Endothelial cell of umbilical vein (primary cell): ENCODE measurements at regions not wholly inside any gene's neighbourhood (a gene's known extent, or its start where the extent isn't known, plus 50 kb on each side); places are given as distances from the start of the nearest gene placed in this dataset.

Experiments
- BruUV-seq: library from RNA; stranded (reverse); fragments of 400-500 nt; replicated peaks from 2 replicates; lab custom pipeline; 2021; lab: Mats Ljungman, UMichigan
- CTCF ChIA-PET: fragments of 300-600, 350-600 bp; sonication (Branson Sonifier 250); formaldehyde crosslinking; loops from one replicate; lab custom pipeline; 2021; ENCODE audit warnings: antibody characterized with exemption, inconsistent platforms; lab: Charles Lee
- POLR2A ChIA-PET: fragments of 300-600, 350-600 bp; sonication (Branson Sonifier 250); formaldehyde crosslinking; loops from one replicate; lab custom pipeline; 2021; ENCODE audit warnings: antibody characterized with exemption, inconsistent platforms; lab: Charles Lee
- DNase-seq: peaks from one replicate; pipeline ENCODE4 v3.0.0-alpha.2; 2011; ENCODE audit warnings: low read depth, low spot score
- FAIRE-seq: peaks from 2 replicates; lab custom pipeline; 2011; peaks lifted over from hg19 to GRCh38; lab: Jason Lieb, UNC
- H2AFZ ChIP-seq: 2 replicates; pipeline ENCODE4 v1.6.0; 2012; ENCODE audit warnings: low read depth, low read length, control low read depth, inconsistent platforms
- H3K27ac ChIP-seq: 2 replicates; pipeline ENCODE4 v1.5.1; 2011; ENCODE audit warnings: low read depth, mild to moderate bottlenecking, control low read depth, low read length, moderate library complexity; ENCODE audit not compliant: insufficient read depth
- H3K27me3 ChIP-seq, 2 experiments: 2 replicates each; pipeline versions ENCODE4 v1.6.0 to v1.6.1; 2011; ENCODE audit warnings: low read length in 2 of 2, mixed read lengths in 1 of 2; ENCODE audit not compliant: control insufficient read depth in 2 of 2, insufficient read depth in 2 of 2
- H3K36me3 ChIP-seq, 2 experiments: 2 replicates in 1 of 2; 3 replicates in 1 of 2; pipeline ENCODE4 v1.5.1; 2011; ENCODE audit warnings: low read length in 2 of 2, mild to moderate bottlenecking in 1 of 2, moderate library complexity in 1 of 2; ENCODE audit not compliant: control insufficient read depth in 2 of 2, insufficient read depth in 2 of 2; ENCODE audit errors: extremely low read depth in 1 of 2
- H3K4me1 ChIP-seq: 3 replicates; pipeline ENCODE4 v1.5.1; 2011; ENCODE audit warnings: mild to moderate bottlenecking, low read length; ENCODE audit not compliant: control insufficient read depth, insufficient read depth; ENCODE audit errors: extremely low read depth
- H3K4me2 ChIP-seq: 2 replicates; pipeline ENCODE4 v1.6.1; 2011; ENCODE audit warnings: low read length, control low read depth, mixed read lengths; ENCODE audit not compliant: insufficient read depth
- H3K4me3 ChIP-seq, 3 experiments: fragments of 200-600 bp in 1 of 3; sonication (generic), shearing (Covaris generic) in 1 of 3; replicated peaks in 1 of 3; 2 replicates each; pipeline ENCODE4 v1.5.1; 2011 to 2016; ENCODE audit warnings: control low read depth in 3 of 3, low read length in 3 of 3, mild to moderate bottlenecking in 2 of 3, inconsistent platforms in 1 of 3, low read depth in 1 of 3, moderate library complexity in 1 of 3; ENCODE audit not compliant: insufficient read depth in 1 of 3
- H3K79me2 ChIP-seq: 2 replicates; pipeline ENCODE4 v1.6.0; 2012; ENCODE audit warnings: low read length, inconsistent platforms; ENCODE audit not compliant: control insufficient read depth, insufficient read depth
- H3K9ac ChIP-seq: replicated peaks from 2 replicates; pipeline ENCODE3; 2011; ENCODE audit warnings: low read length, control low read depth; ENCODE audit not compliant: insufficient read depth; ENCODE audit errors: extremely low read depth
- H3K9me1 ChIP-seq: replicated peaks from 3 replicates; pipeline ENCODE4 v1.6.0; 2011; ENCODE audit warnings: mild to moderate bottlenecking, low read length; ENCODE audit not compliant: control insufficient read depth, insufficient read depth; ENCODE audit errors: extremely low read depth
- H3K9me3 ChIP-seq: replicated peaks from 2 replicates; pipeline ENCODE4 v1.5.1; 2012; ENCODE audit warnings: low read length, inconsistent platforms; ENCODE audit not compliant: control insufficient read depth, insufficient read depth
- H4K20me1 ChIP-seq: replicated peaks from 2 replicates; pipeline ENCODE3; 2011; ENCODE audit warnings: mild to moderate bottlenecking, low read length; ENCODE audit not compliant: control insufficient read depth, insufficient read depth; ENCODE audit errors: extremely low read depth
- CTCF ChIP-seq, 2 donors: IDR thresholded peaks; 1 replicate in 1 of 2; 2 replicates in 1 of 2; pipeline ENCODE4 v1.5.1; 2011; ENCODE audit warnings: low read length in 2 of 2, mild to moderate bottlenecking in 2 of 2, moderate library complexity in 2 of 2, control low read depth in 1 of 2, inconsistent platforms in 1 of 2, low read depth in 1 of 2; ENCODE audit not compliant: insufficient read depth in 1 of 2; ENCODE audit errors: extremely low read depth in 1 of 2
- EZH2 ChIP-seq: IDR thresholded peaks from 2 replicates; pipeline ENCODE4 v1.6.1; 2012; ENCODE audit warnings: borderline replicate concordance, low read depth, mild to moderate bottlenecking, moderate library complexity, low read length, inconsistent platforms; ENCODE audit not compliant: severe bottlenecking
- FOS ChIP-seq: IDR thresholded peaks from 2 replicates; pipeline ENCODE4 v1.6.1; 2011; ENCODE audit warnings: mild to moderate bottlenecking, low read length, moderate library complexity, borderline replicate concordance; ENCODE audit not compliant: insufficient read depth
- GATA2 ChIP-seq: IDR thresholded peaks from 2 replicates; pipeline ENCODE4 v1.7.0; 2011; ENCODE audit warnings: low read depth, mild to moderate bottlenecking, moderate library complexity, mixed read lengths, low read length; ENCODE audit not compliant: insufficient read length, insufficient read depth
- MAX ChIP-seq: IDR thresholded peaks from 2 replicates; pipeline ENCODE4 v1.6.1; 2011; ENCODE audit not compliant: insufficient read depth, insufficient read length
- MYC ChIP-seq: IDR thresholded peaks from one replicate; pipeline ENCODE4 v1.6.1; 2011; ENCODE audit warnings: mild to moderate bottlenecking, low read depth, low read length
- POLR2A ChIP-seq: IDR thresholded peaks from 2 replicates; pipeline ENCODE4 v1.6.1; 2012; ENCODE audit warnings: low read depth, mild to moderate bottlenecking, control low read depth, low read length
- POLR2AphosphoS5 ChIP-seq: IDR thresholded peaks from 2 replicates; pipeline ENCODE4 v1.6.1; 2012; ENCODE audit warnings: low read depth, mild to moderate bottlenecking, control low read depth, low read length, moderate library complexity; ENCODE audit not compliant: insufficient read depth
- dilution Hi-C: fragments of 300-500 bp; cut with MboI; formaldehyde crosslinking; loops from one replicate; pipeline ENCODE4 v1.15.0; 2019; ENCODE audit warnings: low sequenced_read_pairs; ENCODE audit not compliant: extremely low pct_ligation_motif_present
- intact Hi-C: fragments of 100-400 bp; cut with micrococcal nuclease; formaldehyde crosslinking; loops from one replicate; pipeline ENCODE4 v1.10.0; 2022

- ChIA-PET CTCF (no interaction called here), POLR2A (no interaction called here)
- TF ChIP-seq MAX (no peak), FOS (no peak)
- no peaks in the 10 kb centered on the region for H4K20me1 ChIP-seq
- peaks cover 7% of the 10 kb centered on the region for H3K9me3 ChIP-seq
- no peak overlapping the region for H3K4me2 ChIP-seq
- H3K4me3 ChIP-seq, result no peak overlapping the region
- BruUV-seq, result no TSS peak
- no peaks in the 10 kb centered on the region for H3K9me1 ChIP-seq
- no peak overlapping the region for H3K9ac ChIP-seq
- H3K27me3 ChIP-seq, result no peaks in the 10 kb centered on the region
- FAIRE-seq (no peak), DNase-seq (no peak)
- dilution Hi-C loops, result no loop called here
- no peaks in the 10 kb centered on the region for H3K79me2 ChIP-seq
- no peak overlapping the region for H2AFZ ChIP-seq
- intact Hi-C loops, result no loop called here
- H3K27ac ChIP-seq, result no peak overlapping the region
- no peaks in the 10 kb centered on the region for H3K36me3 ChIP-seq
- H3K4me1 ChIP-seq, result no peaks in the 10 kb centered on the region
These were observed 1260.9 kb downstream of the BRD1 start for GRCh38 chr22:48566741-48567140.

- DNase-seq (no peak), FAIRE-seq (no peak)
- peaks cover 7% of the 10 kb centered on the region for H3K9me3 ChIP-seq
- H3K4me1 ChIP-seq, result no peaks in the 10 kb centered on the region
- no peak overlapping the region for H3K9ac ChIP-seq
- POLR2A ChIA-PET, result no interaction called here
- no peaks in the 10 kb centered on the region for H4K20me1 ChIP-seq
- intact Hi-C loops (no loop called here), dilution Hi-C loops (no loop called here)
- no peaks in the 10 kb centered on the region for H3K27me3 ChIP-seq
- no peak overlapping the region for H2AFZ ChIP-seq
- TF ChIP-seq POLR2AphosphoS5, result no peak
- TF ChIP-seq MYC, result no peak
- TF ChIP-seq MAX, result no peak
- no peak for TF ChIP-seq POLR2A
- no peak for TF ChIP-seq GATA2
- TF ChIP-seq EZH2, result no peak
- no peak for TF ChIP-seq CTCF (IDR thresholded peaks at IDR 0.05; ENCODE audit: extremely low read depth in 1 of 2, insufficient read depth in 1 of 2, low read depth in 1 of 2, low read length in 2 of 2)
- no peak overlapping the region for H3K27ac ChIP-seq
- no peaks in the 10 kb centered on the region for H3K79me2 ChIP-seq
- H3K4me3 ChIP-seq, result no peak overlapping the region
- no TSS peak for BruUV-seq
- H3K4me2 ChIP-seq, result no peak overlapping the region
- no peaks in the 10 kb centered on the region for H3K36me3 ChIP-seq
- CTCF ChIA-PET, result no interaction called here
- no peaks in the 10 kb centered on the region for H3K9me1 ChIP-seq
These were observed 1261.7 kb downstream of the BRD1 start for GRCh38 chr22:48565901-48566501.
